CD4-positive, alpha-beta memory T cell (primary cell): ENCODE measurements at regions not wholly inside any gene's neighbourhood (a gene's known extent, or its start where the extent isn't known, plus 50 kb on each side); places are given as distances from the start of the nearest gene placed in this dataset.

Experiments used
- CTCF ChIA-PET: fragments of 350-600 bp; sonication (Branson Sonifier 250); formaldehyde crosslinking; loops from one replicate; lab custom pipeline; 2021; ENCODE audit warnings: inconsistent platforms; ENCODE audit not compliant: partially characterized antibody; lab: Charles Lee
- POLR2A ChIA-PET: fragments of 350-600 bp; sonication (Branson Sonifier 250); formaldehyde crosslinking; loops from one replicate; lab custom pipeline; 2021; ENCODE audit not compliant: partially characterized antibody; lab: Charles Lee
- DNase-seq, 5 donors: peaks; one replicate each; pipeline versions ENCODE4 v3.0.0 to v3.0.0-alpha.2; 2020 to 2022; ENCODE audit warnings: mixed read lengths in 1 of 5
- H3K27ac ChIP-seq: one replicate; pipeline ENCODE4 v1.7.0; 2013; ENCODE audit warnings: low read depth, low read length
- H3K27me3 ChIP-seq: 2 replicates; pipeline ENCODE4 v1.7.0; 2013; ENCODE audit warnings: mild to moderate bottlenecking, low read length, moderate library complexity; ENCODE audit not compliant: insufficient read depth
- H3K36me3 ChIP-seq: 2 replicates; pipeline ENCODE4 v1.7.0; 2013; ENCODE audit warnings: mild to moderate bottlenecking, low read length, moderate library complexity; ENCODE audit not compliant: insufficient read depth
- H3K4me1 ChIP-seq: 2 replicates; pipeline ENCODE4 v1.7.0; 2013; ENCODE audit warnings: mild to moderate bottlenecking, low read length, moderate library complexity; ENCODE audit not compliant: insufficient read depth
- H3K4me3 ChIP-seq, 2 donors: one replicate each; pipeline ENCODE4 v1.7.0; 2013; ENCODE audit warnings: low read length in 2 of 2, mild to moderate bottlenecking in 1 of 2
- H3K9me3 ChIP-seq, 2 donors: one replicate each; pipeline ENCODE4 v1.7.0; 2013; ENCODE audit warnings: low read length in 2 of 2, control low read depth in 1 of 2; ENCODE audit not compliant: control insufficient read depth in 1 of 2
- H3K27ac Mint-ChIP-seq, 7 donors: one replicate each; pipeline ENCODE4 v1.8.0; 2020 to 2021; ENCODE audit warnings: mixed read lengths in 7 of 7, mild to moderate bottlenecking in 6 of 7, inconsistent platforms in 3 of 7, moderate library complexity in 3 of 7
- H3K27me3 Mint-ChIP-seq, 2 donors: one replicate each; pipeline ENCODE4 v1.8.0; 2020 to 2021; ENCODE audit warnings: mixed read lengths in 2 of 2
- H3K36me3 Mint-ChIP-seq, 2 donors: one replicate each; pipeline ENCODE4 v1.8.0; 2020 to 2021; ENCODE audit warnings: mixed read lengths in 2 of 2, inconsistent platforms in 1 of 2, mild to moderate bottlenecking in 1 of 2
- H3K4me1 Mint-ChIP-seq, 4 donors: one replicate each; pipeline ENCODE4 v1.8.0; 2020 to 2021; ENCODE audit warnings: mixed read lengths in 4 of 4, mild to moderate bottlenecking in 1 of 4
- H3K4me3 Mint-ChIP-seq, 8 donors: one replicate each; pipeline ENCODE4 v1.8.0; 2020 to 2021; ENCODE audit warnings: mixed read lengths in 8 of 8, mild to moderate bottlenecking in 7 of 8, moderate library complexity in 6 of 8, inconsistent platforms in 3 of 8
- H3K9me3 Mint-ChIP-seq, 8 donors: one replicate each; pipeline ENCODE4 v1.8.0; 2020 to 2021; ENCODE audit warnings: mixed read lengths in 8 of 8, mild to moderate bottlenecking in 5 of 8, inconsistent platforms in 3 of 8, moderate library complexity in 1 of 8
- intact Hi-C: fragments of 100-400 bp; cut with micrococcal nuclease; formaldehyde crosslinking; loops from one replicate; pipeline ENCODE4 v1.15.1; 2023

- intact Hi-C loops: no loop called here
- CTCF ChIA-PET: no interaction called here
- no peaks in the 10 kb centered on the region for H3K27me3 Mint-ChIP-seq
These were observed 69.8 kb downstream of the GADD45G start for GRCh38 chr9:89674667-89675057.

GRCh38 chr9:89675058-89675742 lies 70.4 kb downstream of the GADD45G start:
- H3K9me3 Mint-ChIP-seq: peaks cover 0 to 3% (median under 1%) of the 10 kb centered on the region in 8 donors
- H3K27me3 Mint-ChIP-seq: no peaks in the 10 kb centered on the region
- Histone ChIP-seq H3K27ac (no peak overlapping the region), H3K4me3 (no peak overlapping the region), H3K4me1 (no peaks in the 10 kb centered on the region), H3K36me3 (no peaks in the 10 kb centered on the region), H3K9me3 (no peaks in the 10 kb centered on the region), H3K27me3 (no peaks in the 10 kb centered on the region)
- ChIA-PET POLR2A (no interaction called here), CTCF (no interaction called here)
- H3K4me3 Mint-ChIP-seq: no peak overlapping the region
- H3K36me3 Mint-ChIP-seq: no peaks in the 10 kb centered on the region
- H3K4me1 Mint-ChIP-seq: peaks cover 0 to 3% (median under 1%) of the 10 kb centered on the region in 4 donors
- no peak overlapping the region for H3K27ac Mint-ChIP-seq
- no peak for DNase-seq
- intact Hi-C loops: no loop called here

More at GRCh38 chr9:89674667-89675057, 69.8 kb downstream of the GADD45G start:
- DNase-seq: no peak
- Histone ChIP-seq H3K27ac (no peak overlapping the region), H3K36me3 (no peaks in the 10 kb centered on the region), H3K27me3 (no peaks in the 10 kb centered on the region), H3K4me3 (no peak overlapping the region), H3K9me3 (no peaks in the 10 kb centered on the region), H3K4me1 (no peaks in the 10 kb centered on the region)
- Mint-ChIP-seq H3K9me3 (peaks cover 0 to 3% (median under 1%) of the 10 kb centered on the region in 8 donors), H3K27ac (no peak overlapping the region), H3K4me3 (no peak overlapping the region), H3K4me1 (peaks cover 0 to 3% (median under 1%) of the 10 kb centered on the region in 4 donors), H3K36me3 (no peaks in the 10 kb centered on the region)
- POLR2A ChIA-PET: no interaction called here

GRCh38 chr9:89676281-89676680 lies 71.5 kb downstream of the GADD45G start:
- Mint-ChIP-seq H3K27me3 (no peaks in the 10 kb centered on the region), H3K9me3 (peaks cover 0 to 3% (median under 1%) of the 10 kb centered on the region in 8 donors), H3K4me3 (no peak overlapping the region), H3K27ac (no peak overlapping the region), H3K4me1 (peaks cover 0 to 2% (median under 1%) of the 10 kb centered on the region in 4 donors), H3K36me3 (no peaks in the 10 kb centered on the region)
- no peak overlapping the region for H3K4me3 ChIP-seq
- no peaks in the 10 kb centered on the region for H3K4me1 ChIP-seq
- ChIA-PET CTCF (no interaction called here), POLR2A (no interaction called here)
- H3K27me3 ChIP-seq: no peaks in the 10 kb centered on the region
- no peak overlapping the region for H3K27ac ChIP-seq
- H3K36me3 ChIP-seq: no peaks in the 10 kb centered on the region
- intact Hi-C loops: no loop called here
- no peak for DNase-seq
- no peaks in the 10 kb centered on the region for H3K9me3 ChIP-seq

- no peak overlapping the region for H3K4me3 Mint-ChIP-seq
- Histone ChIP-seq H3K36me3 (no peaks in the 10 kb centered on the region), H3K9me3 (no peaks in the 10 kb centered on the region), H3K27me3 (no peaks in the 10 kb centered on the region), H3K4me3 (no peak overlapping the region), H3K27ac (no peak overlapping the region), H3K4me1 (no peaks in the 10 kb centered on the region)
- no peak overlapping the region for H3K27ac Mint-ChIP-seq
- intact Hi-C loops: no loop called here
- no peaks in the 10 kb centered on the region for H3K36me3 Mint-ChIP-seq
- peaks cover 0 to 3% (median 0%) of the 10 kb centered on the region in 8 donors for H3K9me3 Mint-ChIP-seq
- ChIA-PET CTCF (no interaction called here), POLR2A (no interaction called here)
- no peak for DNase-seq
- H3K4me1 Mint-ChIP-seq: peaks cover 0 to 1% (median 0%) of the 10 kb centered on the region in 4 donors
- H3K27me3 Mint-ChIP-seq: no peaks in the 10 kb centered on the region
These were observed 73.0 kb downstream of the GADD45G start for GRCh38 chr9:89677702-89678395.

- Mint-ChIP-seq H3K9me3 (peaks cover 0 to 3% (median 0%) of the 10 kb centered on the region in 8 donors), H3K27ac (no peak overlapping the region), H3K36me3 (no peaks in the 10 kb centered on the region), H3K4me1 (peaks cover 0 to 1% (median 0%) of the 10 kb centered on the region in 4 donors), H3K27me3 (no peaks in the 10 kb centered on the region), H3K4me3 (no peak overlapping the region)
- no peaks in the 10 kb centered on the region for H3K4me1 ChIP-seq
- CTCF ChIA-PET: no interaction called here
- DNase-seq: no peak
- no peaks in the 10 kb centered on the region for H3K36me3 ChIP-seq
- no peaks in the 10 kb centered on the region for H3K27me3 ChIP-seq
- no peak overlapping the region for H3K4me3 ChIP-seq
- no peak overlapping the region for H3K27ac ChIP-seq
- no peaks in the 10 kb centered on the region for H3K9me3 ChIP-seq
- POLR2A ChIA-PET: no interaction called here
- intact Hi-C loops: no loop called here
These were observed 73.7 kb downstream of the GADD45G start for GRCh38 chr9:89678396-89679015.

DNA sequence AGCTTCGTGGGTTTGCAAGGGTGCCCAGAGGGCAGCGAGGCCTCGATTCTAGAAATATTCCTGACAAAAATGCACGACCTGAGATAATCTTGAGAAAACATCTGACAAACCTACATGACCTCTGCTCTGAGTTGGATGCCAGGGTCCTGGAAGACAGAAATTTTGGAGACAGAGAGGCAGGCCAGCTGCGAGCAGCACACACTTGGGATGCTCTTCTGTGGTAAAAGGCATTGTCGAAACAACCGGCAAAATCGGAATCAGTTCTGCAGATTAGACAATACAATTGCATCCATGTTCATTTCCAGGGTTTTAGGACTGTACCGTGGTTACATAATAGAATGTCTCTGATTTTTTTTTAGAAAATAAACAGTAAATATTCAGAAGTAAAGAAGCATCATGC lies 74.2 kb downstream of the GADD45G start:
- DNase-seq: no peak
- peaks cover 0 to 1% (median 0%) of the 10 kb centered on the region in 4 donors for H3K4me1 Mint-ChIP-seq
- intact Hi-C loops: no loop called here
- ChIA-PET POLR2A (no interaction called here), CTCF (no interaction called here)
- no peaks in the 10 kb centered on the region for H3K27me3 ChIP-seq
- H3K4me3 ChIP-seq: no peak overlapping the region
- H3K27me3 Mint-ChIP-seq: no peaks in the 10 kb centered on the region
- H3K36me3 Mint-ChIP-seq: no peaks in the 10 kb centered on the region
- no peak overlapping the region for H3K27ac ChIP-seq
- H3K27ac Mint-ChIP-seq: no peak overlapping the region
- no peaks in the 10 kb centered on the region for H3K9me3 ChIP-seq
- H3K9me3 Mint-ChIP-seq: peaks cover 0 to 3% (median 0%) of the 10 kb centered on the region in 8 donors
- H3K36me3 ChIP-seq: no peaks in the 10 kb centered on the region
- H3K4me1 ChIP-seq: no peaks in the 10 kb centered on the region
- no peak overlapping the region for H3K4me3 Mint-ChIP-seq

GRCh38 chr9:89679581-89679980 lies 74.8 kb downstream of the GADD45G start:
- H3K4me3 ChIP-seq: no peak overlapping the region
- Mint-ChIP-seq H3K27ac (no peak overlapping the region), H3K4me3 (no peak overlapping the region), H3K4me1 (peaks cover 0 to 1% (median 0%) of the 10 kb centered on the region in 4 donors), H3K9me3 (peaks cover 0 to under 1% (median 0%) of the 10 kb centered on the region in 8 donors), H3K36me3 (no peaks in the 10 kb centered on the region), H3K27me3 (no peaks in the 10 kb centered on the region)
- CTCF ChIA-PET: no interaction called here
- H3K4me1 ChIP-seq: no peaks in the 10 kb centered on the region
- POLR2A ChIA-PET: no interaction called here
- intact Hi-C loops: no loop called here
- no peaks in the 10 kb centered on the region for H3K36me3 ChIP-seq
- H3K27me3 ChIP-seq: no peaks in the 10 kb centered on the region
- no peak overlapping the region for H3K27ac ChIP-seq
- no peaks in the 10 kb centered on the region for H3K9me3 ChIP-seq
- no peak for DNase-seq
